GM18858 (cell line): ENCODE measurements at regions not wholly inside any gene's neighbourhood (a gene's known extent, or its start where the extent isn't known, plus 50 kb on each side); places are given as distances from the start of the nearest gene placed in this dataset.

ENCODE experiments used
- ATAC-seq: cut with Tn5 transposase; IDR thresholded peaks from one replicate; pipeline ENCODE4 v1.9.1; 2021; ENCODE audit not compliant: unreplicated experiment

GRCh38 chr6:44701637-44702101, 314.2 kb downstream of the CDC5L start:
- no peak for ATAC-seq

GRCh38 chr6:44702292-44702691, 314.8 kb downstream of the CDC5L start:
- ATAC-seq = no peak

GRCh38 chr6:44704240-44705150, 317.0 kb downstream of the CDC5L start:
- no peak for ATAC-seq

DNA sequence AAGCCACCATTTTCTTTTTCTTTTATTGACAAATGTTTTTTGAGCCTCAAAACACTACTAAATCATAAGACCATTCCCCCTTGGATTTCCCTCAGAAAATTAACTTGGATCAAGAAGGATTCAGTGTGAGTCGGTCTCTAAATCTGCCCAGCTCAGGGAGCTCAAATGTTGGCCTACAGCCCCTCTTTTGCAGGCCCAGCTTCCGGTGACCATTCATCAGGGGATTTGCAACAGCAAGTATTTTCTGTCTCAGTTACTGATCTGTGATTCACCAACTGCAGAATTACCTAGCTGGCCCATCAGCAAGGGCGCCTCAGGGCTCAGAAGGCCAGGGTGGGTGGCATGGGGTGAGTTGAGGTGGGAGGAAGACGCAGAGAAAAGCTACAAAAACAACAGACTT, 318.1 kb downstream of the CDC5L start:
- ATAC-seq = no peak

- ATAC-seq = no peak
Observed at GRCh38 chr6:44706011-44706410, 318.5 kb downstream of the CDC5L start.

GRCh38 chr6:44708208-44708607, 320.7 kb downstream of the CDC5L start:
- no peak for ATAC-seq

DNA sequence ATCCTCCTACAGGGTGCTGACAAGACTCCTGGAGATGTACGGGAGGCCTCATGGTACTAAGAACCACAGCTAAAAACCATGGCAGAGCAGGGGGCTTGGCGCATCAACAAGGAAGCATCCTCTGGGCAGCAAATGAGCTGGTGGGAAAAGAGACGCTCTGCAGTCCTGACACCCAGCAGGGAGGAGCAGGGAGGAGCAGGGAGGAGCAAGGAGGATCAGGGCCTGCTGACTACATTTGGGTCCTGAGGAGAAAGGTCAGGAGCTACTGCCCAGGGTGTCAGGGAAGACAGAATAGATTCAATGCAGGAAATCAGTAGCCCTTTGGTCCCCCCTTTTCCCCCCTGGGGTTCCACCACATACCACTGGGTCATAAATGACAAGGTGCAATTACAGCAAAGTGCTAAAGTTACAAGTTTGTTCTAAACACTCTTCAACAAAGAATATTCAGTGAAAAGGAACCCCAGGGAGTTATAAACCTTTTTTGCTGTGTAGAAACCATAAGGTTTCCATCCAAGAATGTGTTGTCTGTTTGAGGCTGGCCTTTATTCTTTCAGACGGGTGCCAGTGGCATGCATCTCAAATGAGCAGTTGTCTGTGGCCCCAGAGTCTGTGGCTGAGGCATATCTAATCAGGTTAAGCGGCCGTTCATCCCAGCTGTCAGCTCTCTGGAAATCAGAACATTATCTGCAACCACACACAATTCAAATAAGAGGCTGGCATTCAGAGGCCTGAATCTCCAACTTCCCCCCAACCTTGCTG, 325.0 kb downstream of the CDC5L start:
- no peak for ATAC-seq

- no peak for ATAC-seq
Observed at GRCh38 chr6:44715188-44715587, 327.7 kb downstream of the CDC5L start.

DNA sequence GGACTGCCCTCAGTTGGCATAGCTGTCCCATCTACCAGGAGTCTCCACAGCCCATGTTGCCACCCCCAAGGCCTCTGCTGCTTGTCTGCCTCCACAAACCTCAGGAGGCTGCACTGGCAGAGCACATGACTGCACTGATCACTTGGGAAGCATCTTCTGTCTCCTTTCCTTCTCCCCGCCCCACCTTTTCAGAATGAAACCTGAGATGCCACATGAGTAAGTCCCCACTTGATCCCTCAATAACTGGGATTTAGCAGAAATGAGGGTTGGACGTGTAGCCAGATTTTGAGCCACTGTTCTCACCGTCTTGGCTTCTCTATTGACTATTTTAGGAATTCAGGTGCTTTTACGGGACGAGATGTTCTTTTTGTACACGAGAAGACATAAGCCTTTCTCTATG, 328.4 kb downstream of the CDC5L start:
- no peak for ATAC-seq

- ATAC-seq = no peak
Observed at GRCh38 chr6:44717431-44717830, 329.9 kb downstream of the CDC5L start.

DNA sequence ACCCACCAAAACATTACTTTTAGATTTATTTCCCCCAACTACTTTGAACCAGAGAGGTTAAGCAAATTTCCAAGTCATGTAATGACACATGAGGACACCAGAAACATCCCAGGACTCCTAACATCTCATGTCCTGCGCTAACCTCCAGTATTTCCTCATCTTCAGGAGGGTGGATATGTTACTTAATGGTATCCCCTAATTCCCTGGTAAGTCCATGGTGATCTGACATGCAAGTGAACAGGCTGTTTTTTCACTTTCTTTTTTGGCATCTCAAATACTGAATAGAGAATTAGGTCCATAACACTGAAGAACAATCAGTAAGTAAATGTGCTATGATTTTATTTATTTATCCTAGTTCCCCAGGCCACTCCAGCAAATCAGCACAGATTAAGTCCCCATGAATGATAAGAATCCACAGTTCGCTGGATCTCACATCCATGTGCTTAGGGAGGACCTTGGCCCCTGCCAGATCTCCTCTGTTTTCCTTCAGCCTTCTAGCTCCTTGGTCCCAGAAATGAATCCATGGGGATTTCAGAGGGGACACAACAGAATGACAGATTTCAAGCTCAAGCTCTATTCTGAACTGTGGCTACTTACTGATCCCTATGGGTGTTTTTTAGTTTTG, 334.6 kb downstream of the CDC5L start:
- no peak for ATAC-seq

- ATAC-seq = no peak
Observed at GRCh38 chr6:44722736-44723135, 335.2 kb downstream of the CDC5L start.

DNA sequence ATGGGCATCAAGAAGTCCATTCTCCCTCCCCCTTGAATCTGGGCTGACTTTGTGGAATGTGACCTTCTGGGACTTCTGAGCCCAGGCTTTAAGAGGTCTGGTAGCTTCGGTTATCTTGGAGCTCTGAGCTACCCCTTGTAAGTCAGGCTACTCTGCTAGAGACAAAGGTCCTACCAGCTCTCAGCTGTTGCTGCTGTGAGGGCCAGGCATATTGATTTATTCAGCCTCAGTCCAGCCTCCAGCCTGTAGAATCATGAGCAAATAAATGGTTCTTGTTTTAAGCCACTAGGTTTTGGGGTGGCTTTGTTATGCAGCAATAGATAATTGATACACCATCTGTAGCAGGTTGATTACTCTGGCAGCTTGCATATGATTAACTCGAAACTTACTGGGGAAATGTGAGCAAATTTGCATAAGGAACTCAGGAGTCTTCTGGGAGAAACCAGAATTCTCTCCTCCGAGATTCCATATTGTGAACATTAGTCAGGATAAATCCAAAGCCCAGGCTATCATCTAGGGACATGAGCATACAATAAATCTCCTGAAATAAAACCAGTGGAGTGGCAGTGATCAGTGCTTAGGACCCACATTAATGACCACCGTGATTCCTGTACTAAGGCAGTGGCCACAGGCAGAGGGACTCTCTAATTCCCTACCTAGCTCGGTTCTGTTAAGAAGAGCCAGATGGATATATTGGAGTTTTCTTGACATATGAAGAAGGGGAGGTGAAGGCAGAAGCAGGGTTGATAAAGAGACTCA, 336.1 kb downstream of the CDC5L start:
- no peak for ATAC-seq

GRCh38 chr6:44725070-44725469, 337.6 kb downstream of the CDC5L start:
- ATAC-seq = no peak

DNA sequence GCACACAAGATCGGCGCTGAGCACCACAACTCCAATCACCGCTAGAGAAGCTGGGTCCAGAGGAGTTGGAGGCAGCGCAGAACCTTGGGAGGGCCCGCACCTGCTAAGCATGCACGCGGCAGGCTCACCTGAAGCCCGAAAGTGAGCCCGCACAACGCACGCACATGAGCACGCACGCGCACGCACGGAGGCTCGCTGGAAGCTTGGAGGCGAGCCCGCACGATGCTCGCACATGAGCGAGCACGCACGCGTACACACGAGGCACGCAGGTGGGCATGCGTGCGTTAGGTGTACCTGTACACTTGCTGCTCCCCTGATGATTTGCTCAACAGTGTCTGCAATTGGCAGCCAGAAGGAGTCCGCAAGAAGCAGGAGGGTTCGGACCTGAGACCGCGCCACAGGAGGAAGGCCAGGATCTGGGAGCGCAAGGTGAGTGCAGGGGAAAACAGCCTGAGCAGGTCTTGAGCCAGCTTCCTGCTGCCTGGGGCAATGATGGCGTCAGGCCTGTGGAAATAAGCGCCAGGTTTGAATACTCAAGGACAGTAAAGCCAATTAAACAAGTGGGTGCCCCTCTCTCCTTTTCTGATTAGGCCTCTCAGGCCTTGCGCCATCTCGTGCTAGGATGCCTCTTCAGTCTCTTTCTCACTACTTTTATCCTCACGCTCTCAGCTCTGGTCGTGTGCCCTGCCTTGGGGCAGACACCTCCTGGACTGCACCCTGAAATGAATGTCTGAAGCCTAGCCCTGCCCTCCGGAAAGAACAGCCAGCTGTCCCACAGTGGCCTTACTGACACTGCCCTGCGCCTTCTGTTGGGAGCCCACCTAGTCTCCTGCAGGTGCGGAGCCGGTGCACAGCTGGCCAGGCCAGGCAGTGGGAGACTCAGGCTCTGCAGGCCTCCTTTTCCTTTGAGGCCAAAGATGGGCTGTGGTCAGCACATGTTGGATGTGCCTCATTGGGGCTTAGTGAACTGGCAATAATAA, 340.4 kb downstream of the CDC5L start:
- ATAC-seq = no peak

DNA sequence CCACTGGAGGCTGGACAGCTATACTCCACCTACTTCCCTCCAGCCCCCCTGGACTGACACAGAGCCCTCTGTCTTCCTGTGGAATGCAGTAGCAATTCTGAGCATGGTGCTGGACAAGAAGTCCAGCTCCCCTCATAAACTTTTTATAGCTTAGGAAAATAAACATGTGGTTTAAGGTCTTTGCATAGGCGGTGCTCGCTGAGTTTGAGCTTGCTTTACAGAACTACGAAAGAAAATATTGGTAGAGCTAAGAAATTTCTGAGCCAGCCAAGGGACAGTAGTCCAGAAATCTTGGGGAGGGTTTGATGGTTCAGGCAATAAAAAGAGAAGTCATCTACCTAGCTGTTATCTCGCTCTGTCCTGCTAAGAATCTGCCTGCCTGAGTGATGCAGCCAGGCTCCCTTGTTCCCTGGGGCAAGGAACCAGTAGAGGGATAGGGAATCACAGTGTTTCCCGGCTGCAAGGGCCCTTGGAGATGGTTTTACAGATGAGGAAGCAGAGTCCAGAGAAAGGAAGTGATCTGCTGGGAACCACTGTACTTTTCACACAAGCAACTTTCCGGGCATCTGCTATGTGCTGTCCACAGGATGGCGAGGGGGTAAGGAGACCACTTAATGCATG, 343.4 kb downstream of the CDC5L start:
- no peak for ATAC-seq

- no peak for ATAC-seq
Observed at GRCh38 chr6:44731485-44732095, 344.1 kb downstream of the CDC5L start.

GRCh38 chr6:44732243-44732642, 344.7 kb downstream of the CDC5L start:
- ATAC-seq = no peak

- ATAC-seq = no peak
Observed at GRCh38 chr6:44733126-44733525, 345.6 kb downstream of the CDC5L start.
